K562 (cell line): ENCODE measurements at regions not wholly inside any gene's neighbourhood (a gene's known extent, or its start where the extent isn't known, plus 50 kb on each side); places are given as distances from the start of the nearest gene placed in this dataset.

ENCODE experiments used
- ATAC-seq: fragments of 200-7000 bp; cut with Tn5 transposase; 3 replicates; pipeline ENCODE4 v1.9.1; 2020; ENCODE audit warnings: moderate library complexity
- BruUV-seq: library from RNA; stranded (reverse); fragments of 400-500 nt; replicated peaks from 2 replicates; lab custom pipeline; 2021; lab: Mats Ljungman, UMichigan
- CTCF ChIA-PET: fragments of 300-600 bp; formaldehyde crosslinking; extraction: SDS; loops from one replicate; lab custom pipeline; 2021; ENCODE audit warnings: low intra/inter-chr PET ratio; lab: Yijun Ruan, JAX
- POLR2A ChIA-PET: fragments of 300-600, 350-650 bp; sonication (Branson Sonifier 250); formaldehyde crosslinking; extraction: SDS; loops from one replicate; lab custom pipeline; 2021; ENCODE audit warnings: antibody characterized with exemption, inconsistent platforms; lab: Yijun Ruan, JAX
- DNase-seq, 4 experiments: peaks; one replicate each; pipeline versions ENCODE4 v3.0.0 to v3.0.0-alpha.2; 2011 to 2018; ENCODE audit warnings: low spot score in 3 of 4, mixed read lengths in 3 of 4; ENCODE audit errors: extremely low read depth in 1 of 4
- FAIRE-seq: peaks from 2 replicates; lab custom pipeline; 2011; peaks lifted over from hg19 to GRCh38; lab: Jason Lieb, UNC
- H2AFZ ChIP-seq: 2 replicates; pipeline ENCODE4 v1.6.0; 2011; ENCODE audit warnings: low read depth, low read length, control low read depth, inconsistent platforms
- H3K27ac ChIP-seq: fragments of 200-600 bp; 3 replicates; pipeline ENCODE4 v1.8.0; 2011; ENCODE audit warnings: low read depth, mild to moderate bottlenecking, control low read depth, inconsistent platforms, low read length, moderate library complexity, mixed read lengths; ENCODE audit errors: extremely low read depth
- H3K27me3 ChIP-seq, 2 experiments: fragments of 300-600 bp in 1 of 2; 2 replicates in 1 of 2; 3 replicates in 1 of 2; pipeline versions ENCODE4 v1.6.0 to v1.8.0; 2011; ENCODE audit warnings: inconsistent platforms in 2 of 2, low read length in 2 of 2, mild to moderate bottlenecking in 1 of 2, mixed read lengths in 1 of 2, moderate library complexity in 1 of 2; ENCODE audit not compliant: control insufficient read depth in 2 of 2, insufficient read depth in 2 of 2
- H3K36me3 ChIP-seq: fragments of 300-600 bp; 3 replicates; pipeline ENCODE4 v1.8.0; 2011; ENCODE audit warnings: mild to moderate bottlenecking, low read length, inconsistent platforms; ENCODE audit not compliant: control insufficient read depth, insufficient read depth
- H3K4me1 ChIP-seq, 2 experiments: fragments of 200-600 bp in 1 of 2; replicated peaks in 1 of 2; 2 replicates in 1 of 2; 3 replicates in 1 of 2; pipeline versions ENCODE4 v1.5.1 to v1.8.0; 2011; ENCODE audit warnings: inconsistent platforms in 2 of 2, low read length in 2 of 2, mild to moderate bottlenecking in 1 of 2, mixed read lengths in 1 of 2, moderate library complexity in 1 of 2; ENCODE audit not compliant: control insufficient read depth in 2 of 2, insufficient read depth in 2 of 2
- H3K4me2 ChIP-seq: 2 replicates; pipeline ENCODE4 v1.6.1; 2011; ENCODE audit warnings: low read length, control low read depth, inconsistent platforms, mixed read lengths; ENCODE audit not compliant: insufficient read depth
- H3K4me3 ChIP-seq: fragments of 200-600 bp; sonication (generic), shearing (Covaris generic); 2 replicates; pipeline ENCODE4 v1.5.1; 2016; ENCODE audit warnings: control low read depth, inconsistent platforms
- H3K79me2 ChIP-seq: fragments of 200-600 bp; 3 replicates; pipeline ENCODE4 v1.8.0; 2011; ENCODE audit warnings: low read length, inconsistent platforms; ENCODE audit not compliant: control insufficient read depth, insufficient read depth
- H3K9ac ChIP-seq, 2 experiments: 2 replicates each; pipeline versions ENCODE4 v1.6.0 to v1.6.1; 2011; ENCODE audit warnings: low read depth in 2 of 2, low read length in 2 of 2, control low read depth in 1 of 2, inconsistent platforms in 1 of 2, mild to moderate bottlenecking in 1 of 2, mixed read lengths in 1 of 2; ENCODE audit not compliant: insufficient read depth in 1 of 2
- H3K9me1 ChIP-seq: one replicate; pipeline ENCODE4 v1.6.0; 2011; ENCODE audit warnings: inconsistent platforms, mild to moderate bottlenecking, low read length, moderate library complexity; ENCODE audit not compliant: control insufficient read depth, insufficient read depth
- H3K9me3 ChIP-seq: replicated peaks from 2 replicates; pipeline ENCODE4 v1.5.1; 2011; ENCODE audit warnings: low read depth, low read length, inconsistent platforms; ENCODE audit not compliant: control insufficient read depth, insufficient read depth
- H4K20me1 ChIP-seq: replicated peaks from 2 replicates; pipeline ENCODE4 v1.6.1; 2011; ENCODE audit warnings: low read length, inconsistent platforms, mixed read lengths; ENCODE audit not compliant: control insufficient read depth, insufficient read depth
- CBX2 ChIP-seq: fragments of 200-600 bp; sonication (generic); IDR thresholded peaks from one replicate; pipeline ENCODE4 v1.6.1; 2012; ENCODE audit warnings: mild to moderate bottlenecking, low read length, inconsistent platforms; ENCODE audit not compliant: insufficient read depth, poor library complexity, severe bottlenecking
- CC2D1A ChIP-seq: fragments of 450-650 bp; IDR thresholded peaks from 2 replicates; pipeline ENCODE4 v1.6.1; 2017; ENCODE audit warnings: mild to moderate bottlenecking
- CEBPZ ChIP-seq: fragments of 150-350 bp; IDR thresholded peaks from 2 replicates; pipeline ENCODE4 v1.6.1; 2014; ENCODE audit warnings: low read depth, mild to moderate bottlenecking, low read length, borderline replicate concordance
- MECOM ChIP-seq: fragments of 250-450 bp; sonication (Bioruptor Pico); IDR thresholded peaks from 2 replicates; pipeline ENCODE4 v1.8.0; 2022; ENCODE audit warnings: inconsistent platforms
- POU5F1 ChIP-seq: fragments of 150-350 bp; IDR thresholded peaks from 2 replicates; pipeline ENCODE4 v1.6.1; 2014; ENCODE audit warnings: borderline replicate concordance, low read length, low read depth, mild to moderate bottlenecking; ENCODE audit not compliant: partially characterized antibody
- RBFOX2 ChIP-seq: fragments of 200-400 bp; formaldehyde crosslinking; IDR thresholded peaks from 2 replicates; pipeline ENCODE4 v1.6.1; 2017; ENCODE audit warnings: low read depth, mild to moderate bottlenecking, low read length, moderate library complexity
- RFX1 ChIP-seq: fragments of 450-650 bp; IDR thresholded peaks from 2 replicates; pipeline ENCODE4 v1.6.1; 2016; ENCODE audit warnings: mild to moderate bottlenecking, moderate library complexity
- RHOXF2B ChIP-seq: fragments of 250-450 bp; sonication (Bioruptor Pico); conservative IDR thresholded peaks from 2 replicates; pipeline ENCODE4 v1.5.1; 2021
- SP1 ChIP-seq: sonication (generic); formaldehyde crosslinking; IDR thresholded peaks from 2 replicates; pipeline ENCODE4 v1.8.1; 2022; ENCODE audit warnings: mild to moderate bottlenecking, missing genetic modification reagents
- ZC3H4 ChIP-seq: sonication (generic); formaldehyde crosslinking; IDR thresholded peaks from 2 replicates; pipeline ENCODE4 v1.9.0; 2021; ENCODE audit warnings: missing genetic modification reagents, borderline replicate concordance
- ZFPM2 ChIP-seq: fragments of 250-450 bp; sonication (Bioruptor Pico); IDR thresholded peaks from 2 replicates; pipeline ENCODE4 v1.5.1; 2022; ENCODE audit warnings: mild to moderate bottlenecking
- ZNF24 ChIP-seq: fragments of 450-650 bp; IDR thresholded peaks from 2 replicates; pipeline ENCODE4 v1.6.1; 2016
- ZNF384 ChIP-seq: IDR thresholded peaks from 2 replicates; pipeline ENCODE4 v1.6.1; 2012; ENCODE audit warnings: low read depth, low read length, improper control_type of control experiment
- ZNF668 ChIP-seq: fragments of 250-450 bp; sonication (Bioruptor Pico); IDR thresholded peaks from 2 replicates; pipeline ENCODE4 v1.8.0; 2022; ENCODE audit warnings: mild to moderate bottlenecking, inconsistent platforms
- ZNF780A ChIP-seq: fragments of 250-450 bp; sonication (Bioruptor Pico); IDR thresholded peaks from 2 replicates; pipeline ENCODE4 v1.5.0; 2021; ENCODE audit warnings: mild to moderate bottlenecking
- in situ Hi-C: fragments of 300-500 bp; cut with MboI; formaldehyde crosslinking; loops from 4 replicates; pipeline ENCODE4 v1.15.0; 2018; ENCODE audit warnings: inconsistent platforms, mixed read lengths
- intact Hi-C: fragments of 100-400 bp; cut with micrococcal nuclease; formaldehyde crosslinking; loops from 2 replicates; pipeline ENCODE4 v1.14.2; 2022
- TF ChIP-seq, protein P1 (sequence below): fragments of 450-650 bp; IDR thresholded peaks from 2 replicates; pipeline ENCODE4 v1.6.1; 2017; ENCODE audit warnings: antibody characterized with exemption, mild to moderate bottlenecking
- TF ChIP-seq, protein P2 (sequence below): fragments of 200-800 bp; sonication (Bioruptor generic); IDR thresholded peaks from 2 replicates; pipeline ENCODE4 v1.6.1; 2017; ENCODE audit warnings: missing genetic modification characterization, missing compliant biosample characterization

DNA sequence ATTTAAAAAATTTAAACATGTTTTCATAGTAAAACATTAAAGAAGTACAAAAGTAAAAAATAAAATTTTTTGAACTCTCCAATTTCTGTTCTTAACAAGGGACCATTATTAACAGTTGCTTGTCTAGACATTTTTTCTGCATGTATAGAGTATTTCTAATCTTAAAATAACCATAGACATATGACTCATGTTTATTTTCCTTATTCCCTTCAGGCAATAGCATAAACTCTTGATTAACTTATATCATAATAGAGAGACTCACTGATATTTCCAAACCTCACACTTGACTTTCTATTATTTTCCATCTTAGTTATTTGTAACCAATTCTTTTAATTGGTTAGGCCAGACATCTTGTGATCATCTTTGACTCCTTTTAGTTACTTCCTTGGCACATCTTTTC is 325.6 kb upstream of the SOX14 start:
- no peaks in the 10 kb centered on the region for H3K36me3 ChIP-seq
- H4K20me1 ChIP-seq, result no peaks in the 10 kb centered on the region
- H3K4me1 ChIP-seq, result no peaks in the 10 kb centered on the region
- intact Hi-C loops (no loop called here), in situ Hi-C loops (no loop called here)
- no peaks in the 10 kb centered on the region for H3K9me3 ChIP-seq
- no peak overlapping the region for H3K27ac ChIP-seq
- H3K4me2 ChIP-seq, result no peak overlapping the region
- FAIRE-seq, result no peak
- H2AFZ ChIP-seq, result no peak overlapping the region
- CTCF ChIA-PET, result no interaction called here
- ATAC-seq, result no peak
- H3K79me2 ChIP-seq, result no peaks in the 10 kb centered on the region
- no peak for DNase-seq
- no peak overlapping the region for H3K4me3 ChIP-seq
- H3K27me3 ChIP-seq, result no peaks in the 10 kb centered on the region
- no TSS peak for BruUV-seq
- POLR2A ChIA-PET, result no interaction called here
- H3K9ac ChIP-seq, result no peak overlapping the region
- no peaks in the 10 kb centered on the region for H3K9me1 ChIP-seq
- no peak for TF ChIP-seq ZNF24
- TF ChIP-seq RHOXF2B (CRISPR knock-in tag), result no peak
- no peak for TF ChIP-seq CEBPZ
- TF ChIP-seq CC2D1A, result no peak
- TF ChIP-seq POU5F1, result no peak
- no peak for TF ChIP-seq ZC3H4 (CRISPR knock-in tag)
- no peak for TF ChIP-seq RFX1
- TF ChIP-seq ZFPM2 (CRISPR knock-in tag), result no peak
- TF ChIP-seq, protein P1, sequence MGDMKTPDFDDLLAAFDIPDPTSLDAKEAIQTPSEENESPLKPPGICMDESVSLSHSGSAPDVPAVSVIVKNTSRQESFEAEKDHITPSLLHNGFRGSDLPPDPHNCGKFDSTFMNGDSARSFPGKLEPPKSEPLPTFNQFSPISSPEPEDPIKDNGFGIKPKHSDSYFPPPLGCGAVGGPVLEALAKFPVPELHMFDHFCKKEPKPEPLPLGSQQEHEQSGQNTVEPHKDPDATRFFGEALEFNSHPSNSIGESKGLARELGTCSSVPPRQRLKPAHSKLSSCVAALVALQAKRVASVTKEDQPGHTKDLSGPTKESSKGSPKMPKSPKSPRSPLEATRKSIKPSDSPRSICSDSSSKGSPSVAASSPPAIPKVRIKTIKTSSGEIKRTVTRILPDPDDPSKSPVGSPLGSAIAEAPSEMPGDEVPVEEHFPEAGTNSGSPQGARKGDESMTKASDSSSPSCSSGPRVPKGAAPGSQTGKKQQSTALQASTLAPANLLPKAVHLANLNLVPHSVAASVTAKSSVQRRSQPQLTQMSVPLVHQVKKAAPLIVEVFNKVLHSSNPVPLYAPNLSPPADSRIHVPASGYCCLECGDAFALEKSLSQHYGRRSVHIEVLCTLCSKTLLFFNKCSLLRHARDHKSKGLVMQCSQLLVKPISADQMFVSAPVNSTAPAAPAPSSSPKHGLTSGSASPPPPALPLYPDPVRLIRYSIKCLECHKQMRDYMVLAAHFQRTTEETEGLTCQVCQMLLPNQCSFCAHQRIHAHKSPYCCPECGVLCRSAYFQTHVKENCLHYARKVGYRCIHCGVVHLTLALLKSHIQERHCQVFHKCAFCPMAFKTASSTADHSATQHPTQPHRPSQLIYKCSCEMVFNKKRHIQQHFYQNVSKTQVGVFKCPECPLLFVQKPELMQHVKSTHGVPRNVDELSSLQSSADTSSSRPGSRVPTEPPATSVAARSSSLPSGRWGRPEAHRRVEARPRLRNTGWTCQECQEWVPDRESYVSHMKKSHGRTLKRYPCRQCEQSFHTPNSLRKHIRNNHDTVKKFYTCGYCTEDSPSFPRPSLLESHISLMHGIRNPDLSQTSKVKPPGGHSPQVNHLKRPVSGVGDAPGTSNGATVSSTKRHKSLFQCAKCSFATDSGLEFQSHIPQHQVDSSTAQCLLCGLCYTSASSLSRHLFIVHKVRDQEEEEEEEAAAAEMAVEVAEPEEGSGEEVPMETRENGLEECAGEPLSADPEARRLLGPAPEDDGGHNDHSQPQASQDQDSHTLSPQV, result no peak
- no peak for TF ChIP-seq ZNF668
- TF ChIP-seq ZNF780A, result no peak
- no peak for TF ChIP-seq ZNF384
- TF ChIP-seq RBFOX2, result no peak
- TF ChIP-seq SP1 (CRISPR knock-in tag), result no peak
- no peak for TF ChIP-seq CBX2
- TF ChIP-seq, protein P2, sequence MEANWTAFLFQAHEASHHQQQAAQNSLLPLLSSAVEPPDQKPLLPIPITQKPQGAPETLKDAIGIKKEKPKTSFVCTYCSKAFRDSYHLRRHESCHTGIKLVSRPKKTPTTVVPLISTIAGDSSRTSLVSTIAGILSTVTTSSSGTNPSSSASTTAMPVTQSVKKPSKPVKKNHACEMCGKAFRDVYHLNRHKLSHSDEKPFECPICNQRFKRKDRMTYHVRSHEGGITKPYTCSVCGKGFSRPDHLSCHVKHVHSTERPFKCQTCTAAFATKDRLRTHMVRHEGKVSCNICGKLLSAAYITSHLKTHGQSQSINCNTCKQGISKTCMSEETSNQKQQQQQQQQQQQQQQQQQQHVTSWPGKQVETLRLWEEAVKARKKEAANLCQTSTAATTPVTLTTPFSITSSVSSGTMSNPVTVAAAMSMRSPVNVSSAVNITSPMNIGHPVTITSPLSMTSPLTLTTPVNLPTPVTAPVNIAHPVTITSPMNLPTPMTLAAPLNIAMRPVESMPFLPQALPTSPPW (CRISPR knock-in tag), result no peak
- no peak for TF ChIP-seq MECOM (CRISPR knock-in tag)
